DND-41 (cell line): ENCODE measurements at regions not wholly inside any gene's neighbourhood (a gene's known extent, or its start where the extent isn't known, plus 50 kb on each side); places are given as distances from the start of the nearest gene placed in this dataset.
A peak's percentile ranks its signal among the peaks of the same experiment; 100 is the strongest.

Experiments
- ATAC-seq: fragments of 200-7000 bp; cut with Tn5 transposase; 3 replicates; pipeline ENCODE4 v1.9.1; 2021; ENCODE audit warnings: low read depth; ENCODE audit not compliant: insufficient read depth
- DNase-seq: peaks from one replicate; pipeline ENCODE4 v3.0.0-alpha.2; 2020
- H2AFZ ChIP-seq: 2 replicates; pipeline ENCODE4 v1.6.0; 2012; ENCODE audit warnings: low read depth, low read length
- H3K27ac ChIP-seq: 2 replicates; pipeline ENCODE4 v1.5.1; 2012; ENCODE audit warnings: low read length, inconsistent platforms
- H3K27me3 ChIP-seq: fragments of 200-600 bp; sonication (generic); 2 replicates; pipeline ENCODE4 v1.6.0; 2012; ENCODE audit warnings: low read length, mild to moderate bottlenecking, inconsistent platforms; ENCODE audit not compliant: insufficient read depth, poor library complexity
- H3K36me3 ChIP-seq: 2 replicates; pipeline ENCODE4 v1.5.1; 2012; ENCODE audit warnings: low read length, inconsistent platforms; ENCODE audit not compliant: insufficient read depth
- H3K4me1 ChIP-seq: 2 replicates; pipeline ENCODE4 v1.5.1; 2012; ENCODE audit warnings: mild to moderate bottlenecking, low read length; ENCODE audit not compliant: insufficient read depth
- H3K4me2 ChIP-seq: 2 replicates; pipeline ENCODE4 v1.6.0; 2012; ENCODE audit warnings: mild to moderate bottlenecking, moderate library complexity, low read length, inconsistent platforms; ENCODE audit not compliant: insufficient read depth
- H3K4me3 ChIP-seq, 2 experiments: fragments of 200-600 bp in 1 of 2; shearing (Covaris generic) in 1 of 2; 2 replicates each; pipeline ENCODE4 v1.5.1; 2012 to 2016; ENCODE audit warnings: inconsistent platforms in 2 of 2, low read length in 2 of 2, mild to moderate bottlenecking in 2 of 2, low read depth in 1 of 2, moderate library complexity in 1 of 2
- H3K79me2 ChIP-seq: 2 replicates; pipeline ENCODE4 v1.6.0; 2012; ENCODE audit warnings: low read length, inconsistent platforms; ENCODE audit not compliant: insufficient read depth
- H3K9ac ChIP-seq: 2 replicates; pipeline ENCODE4 v1.6.0; 2012; ENCODE audit warnings: low read depth, mild to moderate bottlenecking, inconsistent platforms, low read length, moderate library complexity
- H3K9me3 ChIP-seq: 2 replicates; pipeline ENCODE4 v1.5.1; 2012; ENCODE audit warnings: low read length, moderate library complexity, mild to moderate bottlenecking, inconsistent platforms; ENCODE audit not compliant: insufficient read depth, severe bottlenecking
- H4K20me1 ChIP-seq: 2 replicates; pipeline ENCODE4 v1.6.0; 2012; ENCODE audit warnings: low read length; ENCODE audit not compliant: insufficient read depth
- CTCF ChIP-seq: IDR thresholded peaks from 2 replicates; pipeline ENCODE4 v1.5.1; 2012; ENCODE audit warnings: borderline replicate concordance, low read length, moderate library complexity, mild to moderate bottlenecking; ENCODE audit not compliant: poor library complexity, severe bottlenecking; ENCODE audit errors: extremely low read depth
- EZH2 ChIP-seq: IDR thresholded peaks from 3 replicates; pipeline ENCODE4 v1.6.1; 2012; ENCODE audit warnings: borderline replicate concordance, low read depth, mild to moderate bottlenecking, moderate library complexity, low read length, inconsistent platforms; ENCODE audit not compliant: severe bottlenecking

- peaks cover 40% of the 10 kb centered on the region for H3K4me1 ChIP-seq
- DNase-seq = no peak
- no peak overlapping the region for H2AFZ ChIP-seq
- no peak for ATAC-seq
- no peak overlapping the region for H3K27ac ChIP-seq
- no peaks in the 10 kb centered on the region for H3K36me3 ChIP-seq
- H3K27me3 ChIP-seq = no peaks in the 10 kb centered on the region
- no peak overlapping the region for H3K4me3 ChIP-seq
- no peaks in the 10 kb centered on the region for H3K79me2 ChIP-seq
- H4K20me1 ChIP-seq = 0 out of 2 replicates have a peak, but pooled peaks cover 4% of the 10 kb centered on the region
- H3K9me3 ChIP-seq = no peaks in the 10 kb centered on the region
- no peak overlapping the region for H3K9ac ChIP-seq
- TF ChIP-seq CTCF = no peak
- TF ChIP-seq EZH2 = no peak
- no peak overlapping the region for H3K4me2 ChIP-seq
Observed at GRCh38 chr5:139743804-139744203, 51.8 kb upstream of the PSD2 start.

- no peak overlapping the region for H2AFZ ChIP-seq
- H3K79me2 ChIP-seq = no peaks in the 10 kb centered on the region
- no peak overlapping the region for H3K9ac ChIP-seq
- ATAC-seq (no peak), DNase-seq (no peak)
- H3K27me3 ChIP-seq = no peaks in the 10 kb centered on the region
- H3K36me3 ChIP-seq = no peaks in the 10 kb centered on the region
- peaks cover 43% of the 10 kb centered on the region for H3K4me1 ChIP-seq
- no peak overlapping the region for H3K27ac ChIP-seq
- H4K20me1 ChIP-seq = 0 out of 2 replicates have a peak, but pooled peaks cover 4% of the 10 kb centered on the region
- no peak overlapping the region for H3K4me3 ChIP-seq
- H3K9me3 ChIP-seq = no peaks in the 10 kb centered on the region
- no peak for TF ChIP-seq CTCF
- TF ChIP-seq EZH2 = no peak
- H3K4me2 ChIP-seq = no peak overlapping the region
Observed at GRCh38 chr5:139744471-139745131, 51.0 kb upstream of the PSD2 start.

- H3K36me3 ChIP-seq = no peaks in the 10 kb centered on the region
- H3K4me1 ChIP-seq = peaks cover 43% of the 10 kb centered on the region
- no peak overlapping the region for H3K4me2 ChIP-seq
- H3K79me2 ChIP-seq = no peaks in the 10 kb centered on the region
- no peak overlapping the region for H2AFZ ChIP-seq
- H3K9me3 ChIP-seq = no peaks in the 10 kb centered on the region
- H3K27me3 ChIP-seq = no peaks in the 10 kb centered on the region
- ATAC-seq (no peak), DNase-seq (peak; percentile 23)
- 0 out of 2 replicates have a peak, but pooled peaks cover 4% of the 10 kb centered on the region for H4K20me1 ChIP-seq
- TF ChIP-seq CTCF (no peak), EZH2 (no peak)
- H3K9ac ChIP-seq = no peak overlapping the region
- H3K4me3 ChIP-seq = no peak overlapping the region
- no peak overlapping the region for H3K27ac ChIP-seq
Observed at GRCh38 chr5:139745132-139745799, 50.3 kb upstream of the PSD2 start.
